WTC11 (cell line): ENCODE measurements at regions not wholly inside any gene's neighbourhood (a gene's known extent, or its start where the extent isn't known, plus 50 kb on each side); places are given as distances from the start of the nearest gene placed in this dataset.

Experiments
- ATF6 ChIP-seq: sonication (generic); formaldehyde crosslinking; IDR thresholded peaks from 2 replicates; pipeline ENCODE4 v1.8.1; 2023; ENCODE audit warnings: mild to moderate bottlenecking, missing genetic modification reagents
- CREB1 ChIP-seq: sonication (generic); formaldehyde crosslinking; IDR thresholded peaks from 2 replicates; pipeline ENCODE4 v1.8.0; 2023; ENCODE audit warnings: mild to moderate bottlenecking, missing genetic modification reagents
- CREM ChIP-seq: sonication (generic); formaldehyde crosslinking; IDR thresholded peaks from 2 replicates; pipeline ENCODE4 v1.8.1; 2022; ENCODE audit warnings: mild to moderate bottlenecking, missing genetic modification reagents, moderate library complexity
- CTCF ChIP-seq: fragments of 200-600 bp; IDR thresholded peaks from 2 replicates; pipeline ENCODE4 v1.8.0; 2022; ENCODE audit warnings: antibody characterized with exemption
- ESRRA ChIP-seq: sonication (generic); formaldehyde crosslinking; IDR thresholded peaks from 2 replicates; pipeline ENCODE4 v1.8.1; 2022; ENCODE audit warnings: mild to moderate bottlenecking, missing genetic modification reagents, borderline replicate concordance
- KAT7 ChIP-seq: sonication (generic); formaldehyde crosslinking; IDR thresholded peaks from 2 replicates; pipeline ENCODE4 v1.8.1; 2023; ENCODE audit warnings: missing genetic modification reagents, mild to moderate bottlenecking, borderline replicate concordance
- MAX ChIP-seq: sonication (generic); formaldehyde crosslinking; IDR thresholded peaks from 2 replicates; pipeline ENCODE4 v1.8.0; 2022; ENCODE audit warnings: mild to moderate bottlenecking, missing genetic modification reagents
- MYBL2 ChIP-seq: sonication (generic); formaldehyde crosslinking; IDR thresholded peaks from 2 replicates; pipeline ENCODE4 v1.8.1; 2023; ENCODE audit warnings: mild to moderate bottlenecking, moderate library complexity, missing genetic modification reagents
- NR1H2 ChIP-seq: sonication (generic); formaldehyde crosslinking; IDR thresholded peaks from 2 replicates; pipeline ENCODE4 v1.9.0; 2021; ENCODE audit warnings: mild to moderate bottlenecking, moderate library complexity, missing genetic modification reagents
- NR2C2 ChIP-seq: sonication (generic); formaldehyde crosslinking; IDR thresholded peaks from 2 replicates; pipeline ENCODE4 v1.8.0; 2022; ENCODE audit warnings: mild to moderate bottlenecking, missing genetic modification reagents
- PREB ChIP-seq: sonication (generic); formaldehyde crosslinking; IDR thresholded peaks from 2 replicates; pipeline ENCODE4 v1.8.1; 2022; ENCODE audit warnings: mild to moderate bottlenecking, missing genetic modification reagents, moderate library complexity, borderline replicate concordance
- ZNF512 ChIP-seq: sonication (generic); formaldehyde crosslinking; IDR thresholded peaks from 2 replicates; pipeline ENCODE4 v1.8.1; 2022; ENCODE audit warnings: missing genetic modification reagents, borderline replicate concordance

- TF ChIP-seq CREM (no peak), NR1H2 (CRISPR knock-in tag) (no peak), CTCF (no peak), ATF6 (no peak), ESRRA (no peak), NR2C2 (CRISPR knock-in tag) (no peak), CREB1 (CRISPR knock-in tag) (no peak), PREB (CRISPR knock-in tag) (no peak), MAX (no peak), MYBL2 (CRISPR knock-in tag) (no peak), ZNF512 (CRISPR knock-in tag) (no peak), KAT7 (CRISPR knock-in tag) (no peak)
Measured at GRCh38 chr9:113775749-113776148, 100.4 kb upstream of the ZNF618 start.
